ENCODE measurements at regions not wholly inside any gene's neighbourhood (a gene's known extent, or its start where the extent isn't known, plus 50 kb on each side); places are given as distances from the start of the nearest gene placed in this dataset.

DNA sequence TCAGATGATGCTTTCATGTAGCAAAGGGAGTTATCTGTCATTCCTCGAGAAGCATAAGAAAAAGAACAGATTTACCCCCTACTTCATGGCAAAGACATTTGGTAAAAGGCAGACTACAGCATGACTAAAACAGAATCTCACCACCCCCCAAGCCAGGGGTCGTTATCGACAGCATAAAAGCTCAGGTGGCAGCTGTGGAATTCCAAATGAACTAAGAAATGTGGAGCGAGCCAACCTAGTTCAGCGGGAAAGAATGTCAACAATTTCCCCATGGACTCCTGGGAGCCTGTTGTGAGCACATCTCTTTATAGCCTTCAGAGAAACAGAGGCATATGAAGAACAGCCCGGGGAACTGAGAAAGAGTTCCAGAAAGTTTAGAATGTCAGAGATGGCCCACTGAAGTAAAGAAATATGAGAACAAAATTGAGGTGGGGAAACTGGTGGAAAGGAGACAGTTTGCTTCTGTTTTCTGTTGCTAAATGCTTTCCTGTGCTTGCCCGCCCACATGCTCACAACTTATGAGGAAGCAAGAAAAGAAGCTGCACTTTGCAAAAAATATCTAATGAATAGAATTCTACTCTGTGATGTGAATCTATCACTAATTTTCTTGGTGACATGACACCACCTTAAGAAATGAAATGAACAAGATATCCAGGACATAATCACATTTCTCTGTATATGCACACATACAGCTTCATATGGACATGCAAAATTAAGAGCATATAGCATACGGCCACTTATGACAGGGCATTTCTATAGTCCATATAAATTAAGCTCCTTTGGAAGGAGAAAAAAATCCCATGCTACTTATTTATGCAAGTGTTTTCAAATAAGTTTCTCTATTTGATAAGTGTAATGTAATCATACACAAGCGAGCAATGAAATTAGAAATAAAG lies 135.3 kb upstream of the MID1 start:
- H2AFZ ChIP-seq (ENCODE audit: low read length), result no peak overlapping the region
- no peaks in the 10 kb centered on the region for H4K20me1 ChIP-seq (ENCODE audit: insufficient read depth, low read length)
- TF ChIP-seq, protein P1, sequence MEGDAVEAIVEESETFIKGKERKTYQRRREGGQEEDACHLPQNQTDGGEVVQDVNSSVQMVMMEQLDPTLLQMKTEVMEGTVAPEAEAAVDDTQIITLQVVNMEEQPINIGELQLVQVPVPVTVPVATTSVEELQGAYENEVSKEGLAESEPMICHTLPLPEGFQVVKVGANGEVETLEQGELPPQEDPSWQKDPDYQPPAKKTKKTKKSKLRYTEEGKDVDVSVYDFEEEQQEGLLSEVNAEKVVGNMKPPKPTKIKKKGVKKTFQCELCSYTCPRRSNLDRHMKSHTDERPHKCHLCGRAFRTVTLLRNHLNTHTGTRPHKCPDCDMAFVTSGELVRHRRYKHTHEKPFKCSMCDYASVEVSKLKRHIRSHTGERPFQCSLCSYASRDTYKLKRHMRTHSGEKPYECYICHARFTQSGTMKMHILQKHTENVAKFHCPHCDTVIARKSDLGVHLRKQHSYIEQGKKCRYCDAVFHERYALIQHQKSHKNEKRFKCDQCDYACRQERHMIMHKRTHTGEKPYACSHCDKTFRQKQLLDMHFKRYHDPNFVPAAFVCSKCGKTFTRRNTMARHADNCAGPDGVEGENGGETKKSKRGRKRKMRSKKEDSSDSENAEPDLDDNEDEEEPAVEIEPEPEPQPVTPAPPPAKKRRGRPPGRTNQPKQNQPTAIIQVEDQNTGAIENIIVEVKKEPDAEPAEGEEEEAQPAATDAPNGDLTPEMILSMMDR (IDR thresholded peaks at IDR 0.05; ENCODE audit: low read length), result no peak
- TF ChIP-seq EZH2phosphoT487 (IDR thresholded peaks at IDR 0.05; ENCODE audit: low read length), result no peak
- no peak for TF ChIP-seq EZH2 (optimal IDR thresholded peaks at IDR 0.05; ENCODE audit: low read depth, low read length)
- no peaks in the 10 kb centered on the region for H3K4me1 ChIP-seq (ENCODE audit: low read length)
- no peaks in the 10 kb centered on the region for H3K9me3 ChIP-seq (replicated peaks; ENCODE audit: insufficient read depth, low read length)
- H3K27ac ChIP-seq (ENCODE audit: low read length), result no peak overlapping the region
- H3K36me3 ChIP-seq (replicated peaks; ENCODE audit: insufficient read depth, low read length), result no peaks in the 10 kb centered on the region
- H3K9me2 ChIP-seq (replicated peaks; ENCODE audit: insufficient read depth, low read length), result no peaks in the 10 kb centered on the region
- no peak overlapping the region for H3K4me2 ChIP-seq (ENCODE audit: low read depth, low read length)
- H3K4me3 ChIP-seq (ENCODE audit: low read length), result no peak overlapping the region
- no peaks in the 10 kb centered on the region for H3F3A ChIP-seq (ENCODE audit: insufficient read depth, low read length)
- no peaks in the 10 kb centered on the region for H3K79me2 ChIP-seq (ENCODE audit: low read length)
- no peaks in the 10 kb centered on the region for H3K27me3 ChIP-seq (replicated peaks; ENCODE audit: insufficient read depth, low read length)
- no peak for DNase-seq
- no peak overlapping the region for H3K9ac ChIP-seq (ENCODE audit: low read length)

DNA sequence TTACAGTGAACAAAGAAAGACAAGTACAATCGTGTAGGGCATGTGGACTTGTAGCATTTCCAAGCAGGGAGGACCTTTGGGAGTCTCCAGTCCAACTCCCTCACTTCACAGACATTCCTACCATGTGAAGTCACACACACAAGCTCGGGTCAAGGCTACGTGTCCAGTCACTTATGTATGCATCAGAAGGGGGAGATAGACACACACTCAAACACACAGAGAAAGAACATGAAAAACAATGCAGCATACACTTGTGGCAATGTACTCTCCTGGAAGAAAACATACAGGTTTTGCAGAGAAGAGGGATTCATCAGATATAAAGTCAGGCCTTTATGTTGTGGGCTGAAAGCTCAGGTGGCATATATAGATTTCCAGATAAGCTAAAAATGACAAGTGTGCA lies 136.1 kb upstream of the MID1 start:
- H3K4me1 ChIP-seq (ENCODE audit: low read length), result no peaks in the 10 kb centered on the region
- no peak overlapping the region for H3K4me2 ChIP-seq (ENCODE audit: low read depth, low read length)
- H3K27me3 ChIP-seq (replicated peaks; ENCODE audit: insufficient read depth, low read length), result no peaks in the 10 kb centered on the region
- H4K20me1 ChIP-seq (ENCODE audit: insufficient read depth, low read length), result no peaks in the 10 kb centered on the region
- H3K36me3 ChIP-seq (replicated peaks; ENCODE audit: insufficient read depth, low read length), result no peaks in the 10 kb centered on the region
- H2AFZ ChIP-seq (ENCODE audit: low read length), result no peak overlapping the region
- no peak overlapping the region for H3K27ac ChIP-seq (ENCODE audit: low read length)
- no peak overlapping the region for H3K4me3 ChIP-seq (ENCODE audit: low read length)
- no peaks in the 10 kb centered on the region for H3K9me3 ChIP-seq (replicated peaks; ENCODE audit: insufficient read depth, low read length)
- no peaks in the 10 kb centered on the region for H3K9me2 ChIP-seq (replicated peaks; ENCODE audit: insufficient read depth, low read length)
- no peak for TF ChIP-seq EZH2 (optimal IDR thresholded peaks at IDR 0.05; ENCODE audit: low read depth, low read length)
- TF ChIP-seq, protein P1 (IDR thresholded peaks at IDR 0.05; ENCODE audit: low read length), result no peak
- no peak for TF ChIP-seq EZH2phosphoT487 (IDR thresholded peaks at IDR 0.05; ENCODE audit: low read length)
- DNase-seq, result no peak
- H3K79me2 ChIP-seq (ENCODE audit: low read length), result no peaks in the 10 kb centered on the region
- H3F3A ChIP-seq (ENCODE audit: insufficient read depth, low read length), result no peaks in the 10 kb centered on the region
- no peak overlapping the region for H3K9ac ChIP-seq (ENCODE audit: low read length)

DNA sequence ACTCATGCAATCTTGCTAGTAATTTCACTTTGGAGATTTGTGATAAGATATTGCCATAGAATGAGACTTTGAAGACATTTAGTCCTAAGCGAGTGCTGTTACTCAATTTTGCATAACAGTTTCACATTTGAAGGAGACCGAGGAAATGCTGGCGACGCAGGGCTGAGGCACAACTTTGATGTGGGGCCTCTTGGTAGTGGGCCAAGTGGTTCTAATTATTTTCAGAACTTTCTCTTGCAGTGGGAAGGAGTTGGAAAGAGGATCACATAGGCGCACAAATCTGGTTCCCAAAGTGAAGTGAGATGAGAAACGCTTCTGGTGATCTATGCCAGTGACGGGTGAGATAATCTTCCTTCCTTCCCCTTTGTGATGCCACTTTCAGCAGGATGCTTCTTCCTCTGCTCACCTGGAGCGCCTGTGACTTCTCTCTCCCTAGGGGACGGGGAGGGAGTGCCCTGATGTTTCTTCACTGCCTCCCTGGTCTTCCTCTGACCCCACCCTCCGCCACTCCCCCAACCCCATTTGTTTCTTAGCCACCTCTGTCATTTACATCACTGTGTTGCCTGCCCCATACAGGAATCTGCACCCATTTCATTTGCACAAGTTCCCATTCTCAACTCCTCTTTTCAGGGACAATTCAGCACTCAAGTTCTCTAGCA lies 138.9 kb upstream of the MID1 start:
- H3K9ac ChIP-seq (ENCODE audit: low read length), result no peak overlapping the region
- no peaks in the 10 kb centered on the region for H3K36me3 ChIP-seq (replicated peaks; ENCODE audit: insufficient read depth, low read length)
- no peaks in the 10 kb centered on the region for H3K9me2 ChIP-seq (replicated peaks; ENCODE audit: insufficient read depth, low read length)
- H3K4me1 ChIP-seq (ENCODE audit: low read length), result no peaks in the 10 kb centered on the region
- H3K27ac ChIP-seq (ENCODE audit: low read length), result no peak overlapping the region
- no peaks in the 10 kb centered on the region for H3F3A ChIP-seq (ENCODE audit: insufficient read depth, low read length)
- H4K20me1 ChIP-seq (ENCODE audit: insufficient read depth, low read length), result no peaks in the 10 kb centered on the region
- H3K27me3 ChIP-seq (replicated peaks; ENCODE audit: insufficient read depth, low read length), result no peaks in the 10 kb centered on the region
- TF ChIP-seq, protein P1 (IDR thresholded peaks at IDR 0.05; ENCODE audit: low read length), result no peak
- TF ChIP-seq EZH2phosphoT487 (IDR thresholded peaks at IDR 0.05; ENCODE audit: low read length), result no peak
- TF ChIP-seq EZH2 (optimal IDR thresholded peaks at IDR 0.05; ENCODE audit: low read depth, low read length), result no peak
- H2AFZ ChIP-seq (ENCODE audit: low read length), result no peak overlapping the region
- no peak for DNase-seq
- H3K4me3 ChIP-seq (ENCODE audit: low read length), result no peak overlapping the region
- H3K79me2 ChIP-seq (ENCODE audit: low read length), result no peaks in the 10 kb centered on the region
- no peaks in the 10 kb centered on the region for H3K9me3 ChIP-seq (replicated peaks; ENCODE audit: insufficient read depth, low read length)
- H3K4me2 ChIP-seq (ENCODE audit: low read depth, low read length), result no peak overlapping the region
